ENCODE measurements at regions not wholly inside any gene's neighbourhood (a gene's known extent, or its start where the extent isn't known, plus 50 kb on each side); places are given as distances from the start of the nearest gene placed in this dataset.
"Not testable (repeated sequence)": the region's sequence is repeated elsewhere in the genome, so short reads cannot be mapped to it uniquely, and the experiment has no call there.

DNA sequence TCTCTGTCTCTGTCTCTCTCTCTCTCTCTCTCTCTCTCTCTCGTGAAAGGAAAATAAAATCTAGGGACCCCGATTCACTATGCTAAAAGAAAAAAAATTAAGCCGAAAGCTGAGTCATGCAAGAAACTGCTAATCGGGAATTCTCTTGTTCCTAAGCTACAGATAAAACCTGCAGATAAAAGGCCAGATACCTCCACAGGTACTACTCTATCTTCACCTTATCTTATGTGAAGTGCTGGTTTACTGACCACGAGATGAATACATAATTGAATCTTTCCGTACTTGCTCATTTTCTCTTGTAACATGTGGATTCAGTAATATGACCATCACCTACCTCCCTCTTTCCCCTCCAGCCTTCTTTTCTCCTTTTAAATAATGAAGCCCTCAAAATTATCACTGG, 120.5 kb downstream of the RFX6 start:
- DNase-seq (ENCODE audit: low read depth), result no peak
- no peak overlapping the region for H3K4me3 ChIP-seq (ENCODE audit: control insufficient read depth, low read depth, low read length)
- TF ChIP-seq, protein P1, sequence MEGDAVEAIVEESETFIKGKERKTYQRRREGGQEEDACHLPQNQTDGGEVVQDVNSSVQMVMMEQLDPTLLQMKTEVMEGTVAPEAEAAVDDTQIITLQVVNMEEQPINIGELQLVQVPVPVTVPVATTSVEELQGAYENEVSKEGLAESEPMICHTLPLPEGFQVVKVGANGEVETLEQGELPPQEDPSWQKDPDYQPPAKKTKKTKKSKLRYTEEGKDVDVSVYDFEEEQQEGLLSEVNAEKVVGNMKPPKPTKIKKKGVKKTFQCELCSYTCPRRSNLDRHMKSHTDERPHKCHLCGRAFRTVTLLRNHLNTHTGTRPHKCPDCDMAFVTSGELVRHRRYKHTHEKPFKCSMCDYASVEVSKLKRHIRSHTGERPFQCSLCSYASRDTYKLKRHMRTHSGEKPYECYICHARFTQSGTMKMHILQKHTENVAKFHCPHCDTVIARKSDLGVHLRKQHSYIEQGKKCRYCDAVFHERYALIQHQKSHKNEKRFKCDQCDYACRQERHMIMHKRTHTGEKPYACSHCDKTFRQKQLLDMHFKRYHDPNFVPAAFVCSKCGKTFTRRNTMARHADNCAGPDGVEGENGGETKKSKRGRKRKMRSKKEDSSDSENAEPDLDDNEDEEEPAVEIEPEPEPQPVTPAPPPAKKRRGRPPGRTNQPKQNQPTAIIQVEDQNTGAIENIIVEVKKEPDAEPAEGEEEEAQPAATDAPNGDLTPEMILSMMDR (IDR thresholded peaks at IDR 0.05; ENCODE audit: control insufficient read depth, insufficient read depth, low read depth, low read length, missing control alignments), result no peak

DNA sequence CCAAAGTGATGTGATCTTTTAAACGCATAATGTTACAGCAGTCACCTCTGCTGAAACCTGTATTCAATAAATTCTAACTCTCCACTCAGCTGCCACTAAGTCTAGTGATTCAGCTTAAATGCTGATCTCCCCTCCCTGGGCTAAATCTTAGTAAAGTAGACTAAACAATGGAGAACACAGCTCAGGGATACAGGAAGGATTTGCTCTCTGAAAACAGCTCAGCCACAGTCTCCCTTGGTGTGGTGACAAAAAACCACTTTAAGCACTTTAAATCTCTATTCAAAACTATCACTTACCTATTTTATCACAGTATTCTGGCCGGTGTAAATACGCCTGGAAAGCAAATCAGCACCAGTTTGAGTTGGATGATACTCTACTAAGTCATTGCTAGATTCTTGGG, 130.6 kb downstream of the RFX6 start:
- DNase-seq (ENCODE audit: low read depth), result no peak
- TF ChIP-seq, protein P1 (IDR thresholded peaks at IDR 0.05; ENCODE audit: control insufficient read depth, insufficient read depth, low read depth, low read length, missing control alignments), result no peak
- H3K4me3 ChIP-seq (ENCODE audit: control insufficient read depth, low read depth, low read length), result no peak overlapping the region

DNA sequence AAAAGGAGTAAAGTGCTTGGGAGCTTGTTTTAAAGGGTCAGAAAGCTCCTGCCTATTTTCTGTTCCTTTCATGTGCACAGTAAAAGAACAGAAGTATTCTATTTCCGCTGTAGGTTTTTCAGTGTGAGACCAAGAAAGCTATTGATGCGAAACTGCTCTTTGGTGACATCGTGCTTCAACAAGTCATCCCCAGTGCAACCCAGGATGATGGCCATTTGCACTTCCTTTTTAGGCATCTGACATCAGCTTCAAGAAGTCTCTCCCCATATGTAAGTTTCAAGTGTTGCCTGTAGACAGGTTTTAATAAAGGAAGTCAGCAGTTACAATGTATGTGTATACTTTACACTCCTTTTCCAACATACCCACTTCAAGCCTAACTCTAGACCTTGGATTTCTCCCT, 131.6 kb downstream of the RFX6 start:
- TF ChIP-seq, protein P1 (IDR thresholded peaks at IDR 0.05; ENCODE audit: control insufficient read depth, insufficient read depth, low read depth, low read length, missing control alignments), result no peak
- DNase-seq (ENCODE audit: low read depth), result no peak
- no peak overlapping the region for H3K4me3 ChIP-seq (ENCODE audit: control insufficient read depth, low read depth, low read length)

DNA sequence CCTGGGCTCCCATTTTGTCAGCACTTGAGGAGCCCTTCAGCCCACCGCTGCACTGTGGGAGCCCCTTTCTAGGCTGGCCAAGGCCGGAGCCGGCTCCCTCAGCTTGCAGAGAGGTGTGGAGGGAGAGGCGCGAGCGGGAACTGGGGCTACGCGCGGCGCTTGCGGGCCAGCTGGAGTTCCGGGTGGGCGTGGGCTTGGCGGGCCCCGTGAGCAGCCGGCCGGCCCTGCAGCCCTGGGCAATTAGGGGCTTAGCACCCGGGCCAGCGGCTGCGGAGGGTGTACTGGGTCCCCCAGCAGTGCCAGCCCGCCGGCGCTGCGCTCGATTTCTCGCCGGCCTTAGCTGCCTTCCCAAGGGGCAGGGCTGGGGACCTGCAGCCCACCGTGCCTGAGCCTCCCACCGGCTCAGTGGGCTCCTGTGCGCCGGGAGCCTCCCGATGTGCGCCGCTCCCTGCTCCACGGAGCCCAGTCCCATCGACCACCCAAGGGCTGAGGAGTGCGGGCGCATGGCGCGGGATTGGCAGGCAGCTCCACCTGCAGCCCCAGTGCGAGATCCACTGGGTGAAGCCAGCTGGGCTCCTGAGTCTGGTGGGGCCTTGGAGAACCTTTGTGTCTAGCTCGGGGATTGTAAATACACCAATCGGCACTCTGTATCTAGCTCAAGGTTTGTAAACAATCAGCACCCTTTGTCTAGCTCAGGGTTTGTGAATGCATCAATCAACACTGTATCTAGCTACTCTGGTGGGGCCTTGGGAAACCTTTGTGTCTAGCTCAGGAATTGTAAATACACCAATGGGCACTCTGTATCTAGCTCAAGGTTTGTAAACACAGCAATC, 137.8 kb downstream of the RFX6 start:
- DNase-seq (ENCODE audit: low read depth); H3K4me3 ChIP-seq (ENCODE audit: control insufficient read depth, low read depth, low read length): not testable (repeated sequence)

GRCh38 chr6:117015474-117015804, 138.4 kb downstream of the RFX6 start:
- not testable (repeated sequence) for H3K4me3 ChIP-seq (ENCODE audit: control insufficient read depth, low read depth, low read length); DNase-seq (ENCODE audit: low read depth)

DNA sequence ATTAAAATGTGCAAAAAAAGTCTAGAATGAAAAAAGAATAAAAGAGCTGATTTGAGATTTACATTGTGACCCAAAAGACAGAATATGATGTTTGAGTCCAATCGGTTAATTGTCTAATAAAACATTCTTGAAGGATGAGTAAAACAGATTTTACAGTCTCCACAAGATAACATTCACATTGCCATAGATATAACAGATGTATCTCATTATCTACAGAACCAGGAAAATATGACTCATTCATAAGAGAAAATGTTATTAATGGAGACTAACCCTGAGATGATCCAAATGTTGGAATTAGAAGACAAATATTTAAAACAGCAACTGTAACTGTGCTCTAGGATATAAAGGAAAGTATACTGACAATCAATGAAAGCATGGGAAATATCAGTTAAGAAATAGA, 141.7 kb downstream of the RFX6 start:
- H3K4me3 ChIP-seq (ENCODE audit: control insufficient read depth, low read depth, low read length), result no peak overlapping the region
- no peak for DNase-seq (ENCODE audit: low read depth)
- TF ChIP-seq, protein P1 (IDR thresholded peaks at IDR 0.05; ENCODE audit: control insufficient read depth, insufficient read depth, low read depth, low read length, missing control alignments), result no peak

GRCh38 chr6:117022774-117023173, 145.7 kb downstream of the RFX6 start:
- DNase-seq (ENCODE audit: low read depth), result no peak
- TF ChIP-seq, protein P1 (IDR thresholded peaks at IDR 0.05; ENCODE audit: control insufficient read depth, insufficient read depth, low read depth, low read length, missing control alignments), result no peak
- H3K4me3 ChIP-seq (ENCODE audit: control insufficient read depth, low read depth, low read length), result no peak overlapping the region

- TF ChIP-seq, protein P1 (IDR thresholded peaks at IDR 0.05; ENCODE audit: control insufficient read depth, insufficient read depth, low read depth, low read length, missing control alignments), result no peak
- DNase-seq (ENCODE audit: low read depth), result no peak
- H3K4me3 ChIP-seq (ENCODE audit: control insufficient read depth, low read depth, low read length), result no peak overlapping the region
Measured at GRCh38 chr6:117025310-117025709, 148.3 kb downstream of the RFX6 start.
